ENCODE measurements at regions not wholly inside any gene's neighbourhood (a gene's known extent, or its start where the extent isn't known, plus 50 kb on each side); places are given as distances from the start of the nearest gene placed in this dataset.

GRCh38 chr2:194104687-194105086 is 1552.3 kb upstream of the SLC39A10 start:
- H3K4me3 ChIP-seq (ENCODE audit: severe bottlenecking) = no peak overlapping the region
- H3K27ac ChIP-seq (ENCODE audit: poor library complexity, severe bottlenecking) = no peak overlapping the region
- H3K27me3 ChIP-seq (ENCODE audit: insufficient read depth, poor library complexity, severe bottlenecking) = no peaks in the 10 kb centered on the region
- no peak for DNase-seq (ENCODE audit: low spot score)
- ATAC-seq (ENCODE audit: low read depth) = no peak
- H3K9me3 ChIP-seq (ENCODE audit: severe bottlenecking) = peaks cover 2% of the 10 kb centered on the region
- peaks cover 4% of the 10 kb centered on the region for H3K4me1 ChIP-seq (ENCODE audit: insufficient read depth, poor library complexity, severe bottlenecking)
- no peaks in the 10 kb centered on the region for H3K36me3 ChIP-seq (ENCODE audit: low read depth)
- no peak for TF ChIP-seq CTCF (IDR thresholded peaks at IDR 0.05; ENCODE audit: poor library complexity, severe bottlenecking)

- H3K4me3 ChIP-seq (ENCODE audit: severe bottlenecking) = no peak overlapping the region
- ATAC-seq (ENCODE audit: low read depth) (peak; percentile 38; the same call in 1 of the 3 replicates), DNase-seq (ENCODE audit: low spot score) (no peak)
- peaks cover 4% of the 10 kb centered on the region for H3K4me1 ChIP-seq (ENCODE audit: insufficient read depth, poor library complexity, severe bottlenecking)
- H3K9me3 ChIP-seq (ENCODE audit: severe bottlenecking) = peaks cover 2% of the 10 kb centered on the region
- no peak for TF ChIP-seq CTCF (IDR thresholded peaks at IDR 0.05; ENCODE audit: poor library complexity, severe bottlenecking)
- no peaks in the 10 kb centered on the region for H3K27me3 ChIP-seq (ENCODE audit: insufficient read depth, poor library complexity, severe bottlenecking)
- H3K36me3 ChIP-seq (ENCODE audit: low read depth) = no peaks in the 10 kb centered on the region
- no peak overlapping the region for H3K27ac ChIP-seq (ENCODE audit: poor library complexity, severe bottlenecking)
Measured at GRCh38 chr2:194103941-194104659, 1552.9 kb upstream of the SLC39A10 start.

- Histone ChIP-seq H3K9me3 (ENCODE audit: severe bottlenecking) (peaks cover 2% of the 10 kb centered on the region), H3K4me3 (ENCODE audit: severe bottlenecking) (no peak overlapping the region), H3K36me3 (ENCODE audit: low read depth) (no peaks in the 10 kb centered on the region), H3K27ac (ENCODE audit: poor library complexity, severe bottlenecking) (no peak overlapping the region), H3K4me1 (ENCODE audit: insufficient read depth, poor library complexity, severe bottlenecking) (peaks cover 4% of the 10 kb centered on the region), H3K27me3 (ENCODE audit: insufficient read depth, poor library complexity, severe bottlenecking) (no peaks in the 10 kb centered on the region)
- no peak for DNase-seq (ENCODE audit: low spot score)
- no peak for TF ChIP-seq CTCF (IDR thresholded peaks at IDR 0.05; ENCODE audit: poor library complexity, severe bottlenecking)
- no peak for ATAC-seq (ENCODE audit: low read depth)
Measured at GRCh38 chr2:194102546-194102945, 1554.5 kb upstream of the SLC39A10 start.

GRCh38 chr2:194100201-194100600 is 1556.8 kb upstream of the SLC39A10 start:
- DNase-seq (ENCODE audit: low spot score) = no peak
- Histone ChIP-seq H3K9me3 (ENCODE audit: severe bottlenecking) (peaks cover 2% of the 10 kb centered on the region), H3K36me3 (ENCODE audit: low read depth) (no peaks in the 10 kb centered on the region), H3K27ac (ENCODE audit: poor library complexity, severe bottlenecking) (no peak overlapping the region), H3K27me3 (ENCODE audit: insufficient read depth, poor library complexity, severe bottlenecking) (no peaks in the 10 kb centered on the region), H3K4me1 (ENCODE audit: insufficient read depth, poor library complexity, severe bottlenecking) (peaks cover 4% of the 10 kb centered on the region), H3K4me3 (ENCODE audit: severe bottlenecking) (no peak overlapping the region)
- no peak for TF ChIP-seq CTCF (IDR thresholded peaks at IDR 0.05; ENCODE audit: poor library complexity, severe bottlenecking)
- no peak for ATAC-seq (ENCODE audit: low read depth)

GRCh38 chr2:194096402-194096801 is 1560.6 kb upstream of the SLC39A10 start:
- Histone ChIP-seq H3K27ac (ENCODE audit: poor library complexity, severe bottlenecking) (no peak overlapping the region), H3K9me3 (ENCODE audit: severe bottlenecking) (no peaks in the 10 kb centered on the region), H3K4me1 (ENCODE audit: insufficient read depth, poor library complexity, severe bottlenecking) (no peaks in the 10 kb centered on the region), H3K27me3 (ENCODE audit: insufficient read depth, poor library complexity, severe bottlenecking) (no peaks in the 10 kb centered on the region), H3K4me3 (ENCODE audit: severe bottlenecking) (no peak overlapping the region), H3K36me3 (ENCODE audit: low read depth) (no peaks in the 10 kb centered on the region)
- DNase-seq (ENCODE audit: low spot score) (no peak), ATAC-seq (ENCODE audit: low read depth) (no peak)
- no peak for TF ChIP-seq CTCF (IDR thresholded peaks at IDR 0.05; ENCODE audit: poor library complexity, severe bottlenecking)
